HG02763 (cell line): ENCODE measurements at regions not wholly inside any gene's neighbourhood (a gene's known extent, or its start where the extent isn't known, plus 50 kb on each side); places are given as distances from the start of the nearest gene placed in this dataset.

Experiments used
- ATAC-seq: cut with Tn5 transposase; IDR thresholded peaks from one replicate; pipeline ENCODE4 v1.9.1; 2021; ENCODE audit warnings: mild to moderate bottlenecking, moderate library complexity; ENCODE audit not compliant: unreplicated experiment

DNA sequence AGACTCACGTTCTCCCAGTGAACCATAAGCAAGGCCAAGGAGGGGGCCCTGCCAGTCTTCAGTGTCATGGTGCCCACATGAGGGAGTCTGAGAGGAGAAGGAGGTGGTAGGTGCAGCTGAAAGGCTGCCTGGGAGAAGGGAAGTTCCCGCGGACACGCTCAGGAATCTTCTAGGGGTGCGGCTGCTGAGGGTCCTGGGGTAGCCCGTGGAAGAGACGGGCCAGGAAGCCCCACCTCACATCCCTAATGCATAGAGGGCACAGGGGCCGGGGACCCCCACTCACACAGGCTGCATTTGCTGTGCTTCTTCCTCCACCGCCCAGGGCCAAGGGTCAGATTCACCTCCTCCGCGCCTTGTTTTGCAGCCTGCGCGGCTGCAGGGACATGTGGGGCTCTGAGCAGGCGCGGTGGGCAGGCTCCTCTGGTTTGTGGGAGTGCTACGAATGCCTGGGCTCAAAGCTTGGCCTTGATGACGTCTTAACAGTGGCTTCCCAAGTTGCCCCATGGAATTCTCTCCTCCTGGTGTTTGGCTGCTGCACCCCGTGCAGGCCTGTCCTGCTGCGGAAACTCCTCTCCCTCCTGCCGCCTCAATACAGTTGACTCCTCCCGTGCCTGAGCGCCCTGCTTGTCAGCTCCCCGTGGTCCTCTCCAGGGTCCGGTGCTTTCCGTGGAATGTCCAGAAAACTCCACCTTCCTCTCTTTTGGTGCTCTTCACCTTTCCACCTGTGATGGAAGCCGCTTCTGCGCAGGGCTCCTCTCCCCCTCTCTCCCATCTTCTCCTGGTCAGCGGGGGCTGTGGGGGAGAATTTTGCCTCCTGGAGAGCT, 95.7 kb downstream of the VAPA start:
- no peak for ATAC-seq

DNA sequence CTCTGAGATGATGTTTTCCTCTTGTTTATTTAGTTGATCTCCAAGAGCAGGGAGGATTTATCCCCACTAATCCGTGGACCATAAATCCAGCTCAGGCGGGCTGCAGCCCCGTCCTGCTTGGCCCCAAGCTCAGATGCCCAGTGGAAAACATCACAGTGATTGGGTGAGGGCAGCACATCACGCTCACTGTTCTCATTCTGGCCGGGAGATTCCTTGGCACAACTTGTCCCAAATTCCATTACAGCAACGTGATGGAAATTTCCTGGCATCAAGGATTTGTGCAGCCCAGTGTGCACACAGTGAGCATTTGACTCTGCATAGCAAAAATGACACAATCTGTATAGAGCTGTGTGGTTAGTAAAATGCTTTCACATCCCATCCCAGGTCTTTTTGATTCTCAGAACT, 96.8 kb downstream of the VAPA start:
- ATAC-seq, result no peak

DNA sequence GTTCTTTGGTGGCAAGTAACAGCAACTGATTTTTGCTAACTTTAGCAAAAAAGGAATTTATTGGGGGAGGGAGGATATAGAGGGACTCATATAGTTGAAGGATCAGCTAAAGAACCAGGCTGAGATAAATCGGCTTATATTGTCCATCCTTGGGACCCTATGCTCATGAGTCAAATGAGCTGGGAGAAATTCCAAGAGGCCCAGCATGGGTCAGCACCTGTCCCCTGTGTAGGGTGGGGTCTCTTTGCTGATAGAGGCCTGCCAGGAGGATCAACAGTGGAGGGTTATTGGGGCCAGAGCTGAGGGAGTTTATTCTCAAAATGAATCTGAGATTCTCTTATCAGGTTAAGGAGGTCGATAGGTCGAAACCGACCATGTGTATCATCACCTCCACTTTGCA, 97.2 kb downstream of the VAPA start:
- ATAC-seq, result no peak

DNA sequence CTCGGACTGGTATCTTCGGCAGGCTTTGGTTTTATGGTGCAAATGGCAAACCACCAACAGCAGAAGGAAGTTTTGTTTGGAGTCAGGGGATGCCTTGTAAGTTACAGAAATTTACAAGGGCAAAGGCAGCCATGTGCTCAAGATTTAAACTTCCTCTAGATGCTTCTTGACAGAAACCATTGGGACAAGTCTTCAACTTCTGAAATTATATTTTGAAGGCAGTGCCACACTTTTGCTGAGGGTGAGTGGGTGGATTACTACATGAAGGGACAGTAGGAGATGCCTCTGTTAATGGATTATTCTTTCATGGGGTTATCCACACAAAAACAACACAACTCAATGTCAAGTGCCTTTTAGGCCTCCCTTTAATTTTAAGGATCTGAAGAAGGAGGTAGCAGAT, 97.9 kb downstream of the VAPA start:
- no peak for ATAC-seq

DNA sequence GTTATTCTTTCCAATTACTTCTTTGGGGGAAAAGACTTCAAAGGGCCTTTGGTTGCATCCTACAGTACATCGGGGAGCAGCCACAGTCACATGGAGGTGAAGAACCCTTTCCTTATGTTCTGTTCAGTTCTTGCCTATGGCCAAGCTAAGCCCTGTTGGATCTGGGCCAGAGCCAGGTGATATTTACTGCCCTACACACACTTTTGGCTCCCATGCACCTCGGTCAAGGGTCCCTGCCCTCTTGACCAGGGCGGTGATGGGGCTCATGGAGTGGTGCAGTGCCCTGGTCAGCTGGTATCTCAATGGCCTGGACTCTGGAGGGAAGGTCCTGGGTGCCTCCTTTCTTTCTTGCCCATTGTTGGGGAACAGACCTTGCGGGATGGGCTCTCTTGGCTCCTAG, 98.7 kb downstream of the VAPA start:
- no peak for ATAC-seq

DNA sequence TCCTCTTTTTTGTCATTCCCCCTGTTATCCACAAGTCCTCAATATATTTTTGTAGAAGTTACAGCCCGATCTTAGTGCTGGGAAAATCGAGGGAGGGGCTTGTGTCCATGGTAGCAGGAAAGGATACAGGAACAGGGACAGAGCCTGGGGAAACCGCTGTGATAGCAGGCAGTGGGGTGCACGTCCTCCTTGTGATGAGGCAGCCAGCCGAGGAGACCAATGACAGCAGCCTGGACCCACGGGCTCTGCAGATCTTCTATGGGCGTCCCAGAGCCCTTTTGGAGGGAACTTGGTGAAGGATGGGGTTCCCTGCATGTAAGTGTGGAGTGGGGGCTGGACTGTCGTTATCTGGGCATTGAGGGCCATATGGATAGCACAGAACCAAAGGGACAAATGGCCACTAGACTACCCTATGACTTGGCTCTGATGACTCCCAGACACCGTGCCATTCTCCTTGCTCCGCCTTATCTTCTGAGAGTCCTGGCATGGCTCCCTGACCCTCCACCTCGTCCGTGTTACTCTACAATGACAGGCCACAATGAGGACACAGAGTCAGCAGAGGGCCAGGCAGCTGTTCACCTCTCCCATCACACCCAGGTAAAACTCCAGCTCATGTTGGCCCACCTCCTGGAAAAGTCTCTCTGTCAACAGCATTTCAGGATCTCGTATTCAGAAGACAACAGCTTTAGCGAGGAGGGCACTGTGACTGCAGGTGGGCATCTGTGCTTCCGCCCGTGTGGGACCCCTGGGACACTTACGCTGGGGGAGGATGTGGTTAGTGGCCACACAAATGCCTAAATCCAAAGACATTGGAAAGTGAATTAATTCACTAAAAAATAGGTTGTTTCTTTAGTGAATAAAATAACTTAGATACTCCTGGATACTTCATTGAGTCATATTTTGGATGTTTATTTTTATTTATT, 100.1 kb downstream of the VAPA start:
- ATAC-seq, result no peak

DNA sequence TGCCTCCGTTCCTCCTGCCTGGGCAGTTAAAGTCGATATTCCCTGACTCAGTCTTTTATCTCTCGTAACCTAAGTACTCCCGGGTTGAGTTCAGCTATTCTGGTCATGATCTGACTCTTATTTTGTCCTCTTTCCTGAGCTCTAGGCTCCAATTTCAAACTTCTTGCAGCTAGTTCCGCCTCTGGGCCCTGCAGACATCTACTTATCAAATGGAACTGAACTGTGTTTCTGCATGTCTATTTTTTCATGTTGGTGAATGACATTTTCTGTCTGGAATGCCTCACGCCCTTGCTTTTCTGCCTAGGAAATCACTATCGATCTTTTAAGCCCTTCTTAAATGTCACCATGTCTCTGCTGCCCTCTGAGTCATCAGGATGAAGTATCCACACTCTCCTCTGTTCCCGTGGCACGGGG, 101.5 kb downstream of the VAPA start:
- no peak for ATAC-seq

DNA sequence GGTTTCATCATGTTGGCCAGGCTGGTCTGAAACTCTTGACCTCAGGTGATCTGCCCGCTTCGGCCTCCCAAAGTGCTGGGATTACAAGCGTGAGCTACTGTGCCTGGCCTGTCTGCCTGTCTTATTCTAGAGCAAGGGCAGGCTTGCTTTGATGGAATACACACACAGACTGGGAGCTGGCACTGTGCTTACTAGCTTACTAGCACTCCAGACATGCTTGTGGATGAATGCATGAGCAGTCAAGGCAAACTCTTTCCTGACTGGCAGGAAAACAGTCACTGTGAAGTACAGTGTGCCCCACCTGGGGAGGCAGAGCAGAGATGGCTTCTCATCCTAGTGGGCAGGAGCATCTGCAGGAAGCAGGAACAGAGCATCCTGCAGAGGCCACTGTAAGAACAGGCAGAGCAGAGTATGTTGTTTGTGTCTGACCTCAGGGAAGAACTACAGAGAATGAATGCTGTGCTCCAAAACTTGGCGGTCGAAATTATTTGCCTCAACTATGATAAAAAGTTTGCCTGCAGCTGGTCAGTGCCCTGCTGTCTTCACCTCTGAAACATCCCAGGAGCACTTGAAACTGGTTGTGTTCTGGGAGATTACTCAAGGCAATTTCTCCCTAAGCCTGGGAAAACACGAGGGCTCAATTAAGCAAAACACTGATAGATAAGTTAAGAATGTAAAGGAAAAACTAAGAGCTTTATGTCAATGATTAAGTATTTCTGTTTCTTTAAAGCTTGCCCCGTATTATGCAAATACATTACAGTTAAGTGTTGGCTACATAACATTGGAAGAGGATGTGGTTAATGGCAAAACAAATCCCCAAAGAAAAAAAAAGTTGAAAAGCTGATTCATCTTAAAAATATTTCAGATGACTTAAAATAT, 102.4 kb downstream of the VAPA start:
- no peak for ATAC-seq

DNA sequence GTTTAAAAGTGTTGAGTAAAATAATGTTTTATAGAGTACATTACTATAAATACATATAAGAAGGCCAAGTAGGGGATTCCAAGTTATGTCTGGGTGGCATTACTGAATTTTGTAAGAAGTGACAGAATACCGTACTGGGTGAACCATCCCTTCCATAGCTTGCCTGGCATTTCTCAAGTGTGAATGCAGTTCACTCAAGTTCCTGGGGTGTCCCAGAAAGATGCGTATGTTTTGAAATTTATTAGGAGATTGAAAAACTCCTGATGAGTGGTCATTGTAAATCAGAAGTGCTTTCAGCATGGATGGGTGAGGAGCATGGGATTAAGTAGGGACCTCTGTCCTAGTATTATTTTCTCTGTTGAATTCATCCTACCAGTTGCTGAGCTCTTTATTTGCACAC, 103.2 kb downstream of the VAPA start:
- no peak for ATAC-seq

DNA sequence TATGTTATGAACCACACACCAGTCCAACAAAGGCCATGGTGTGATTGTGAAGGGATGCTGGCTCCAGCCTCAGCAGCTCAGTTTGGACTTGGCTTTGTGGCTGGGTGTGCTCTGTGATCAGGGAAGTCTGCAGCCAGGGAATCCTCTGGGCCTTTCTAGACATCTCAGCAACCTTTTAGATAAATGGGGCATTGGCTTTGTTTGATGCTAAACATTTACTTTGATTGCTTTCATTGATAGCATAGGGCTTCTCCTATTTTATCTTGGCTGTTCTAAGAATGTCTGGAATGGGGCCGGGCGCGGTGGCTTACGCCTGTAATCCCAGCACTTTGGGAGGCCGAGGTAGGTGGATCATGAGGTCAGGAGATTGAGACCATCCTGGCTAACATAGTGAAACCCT, 104.5 kb downstream of the VAPA start:
- no peak for ATAC-seq

DNA sequence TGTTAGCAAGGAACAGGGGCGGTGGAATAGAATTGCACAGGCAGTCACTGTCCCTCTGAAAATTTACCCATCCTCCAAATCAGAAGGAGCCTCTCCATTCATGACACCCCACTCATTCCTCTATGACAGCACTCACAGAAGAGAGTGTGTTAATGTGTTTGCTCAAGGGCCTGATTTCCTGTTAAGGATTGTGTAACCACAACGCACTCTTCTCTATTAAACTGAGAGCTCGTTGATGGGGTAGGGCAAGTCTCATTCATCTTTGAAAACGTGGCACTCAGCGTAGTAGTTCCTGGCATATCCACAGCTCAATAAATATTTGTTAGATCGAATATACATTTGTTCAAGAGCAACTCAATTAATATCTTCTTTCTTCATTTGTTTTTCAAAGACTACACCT, 106.4 kb downstream of the VAPA start:
- ATAC-seq, result no peak

DNA sequence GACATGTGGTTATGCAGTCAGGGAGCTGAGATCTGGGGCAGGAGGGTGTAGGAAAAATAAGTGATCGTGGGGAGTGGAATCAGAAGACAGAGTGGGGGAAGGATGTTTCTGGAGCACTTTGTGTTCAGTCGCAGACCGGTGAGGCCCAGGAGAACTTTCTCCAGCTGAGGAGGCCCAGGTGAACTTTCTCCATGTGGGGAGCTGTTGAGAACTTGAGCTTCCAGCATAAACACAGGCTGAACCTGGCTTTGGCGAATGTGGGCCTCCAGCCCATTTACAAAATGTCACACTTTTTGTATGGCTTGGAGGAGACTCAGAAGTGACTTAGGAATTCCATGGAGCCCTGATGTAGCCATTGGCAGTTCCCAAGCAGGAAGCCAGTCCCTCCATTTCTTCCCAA, 108.5 kb downstream of the VAPA start:
- ATAC-seq, result no peak

DNA sequence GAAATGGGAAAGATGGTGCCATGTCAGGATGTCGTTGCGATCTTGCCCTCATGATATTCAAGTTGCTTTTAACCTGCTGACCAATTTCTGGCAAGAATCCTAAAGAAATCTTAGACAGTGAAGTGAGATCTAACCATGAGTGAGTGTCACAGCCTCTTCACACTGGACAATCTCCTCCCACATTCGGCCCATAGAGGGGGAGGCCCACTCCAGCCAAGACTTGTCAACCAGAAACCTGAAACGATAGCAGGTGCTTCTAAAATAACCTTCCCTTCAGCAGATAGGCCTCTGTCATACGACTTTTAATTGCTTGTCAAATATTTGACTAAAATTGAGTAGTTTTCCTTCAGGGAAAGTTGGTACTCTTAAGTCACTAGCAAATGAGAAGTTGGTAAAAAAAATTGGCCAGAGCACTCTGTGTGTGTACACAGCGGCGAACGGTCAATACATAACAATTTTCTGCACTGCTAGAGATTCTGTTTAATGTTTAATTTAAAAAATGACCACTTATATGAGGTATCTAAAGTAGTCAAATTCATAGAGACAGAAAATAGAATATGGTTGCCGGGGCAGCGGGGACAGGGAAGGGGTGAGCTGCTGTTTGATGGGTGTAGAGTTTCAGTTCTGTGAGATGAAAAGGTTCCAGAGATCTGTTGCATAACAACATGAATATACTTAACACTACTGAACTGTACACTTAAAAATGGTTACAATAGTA, 110.2 kb downstream of the VAPA start:
- no peak for ATAC-seq

DNA sequence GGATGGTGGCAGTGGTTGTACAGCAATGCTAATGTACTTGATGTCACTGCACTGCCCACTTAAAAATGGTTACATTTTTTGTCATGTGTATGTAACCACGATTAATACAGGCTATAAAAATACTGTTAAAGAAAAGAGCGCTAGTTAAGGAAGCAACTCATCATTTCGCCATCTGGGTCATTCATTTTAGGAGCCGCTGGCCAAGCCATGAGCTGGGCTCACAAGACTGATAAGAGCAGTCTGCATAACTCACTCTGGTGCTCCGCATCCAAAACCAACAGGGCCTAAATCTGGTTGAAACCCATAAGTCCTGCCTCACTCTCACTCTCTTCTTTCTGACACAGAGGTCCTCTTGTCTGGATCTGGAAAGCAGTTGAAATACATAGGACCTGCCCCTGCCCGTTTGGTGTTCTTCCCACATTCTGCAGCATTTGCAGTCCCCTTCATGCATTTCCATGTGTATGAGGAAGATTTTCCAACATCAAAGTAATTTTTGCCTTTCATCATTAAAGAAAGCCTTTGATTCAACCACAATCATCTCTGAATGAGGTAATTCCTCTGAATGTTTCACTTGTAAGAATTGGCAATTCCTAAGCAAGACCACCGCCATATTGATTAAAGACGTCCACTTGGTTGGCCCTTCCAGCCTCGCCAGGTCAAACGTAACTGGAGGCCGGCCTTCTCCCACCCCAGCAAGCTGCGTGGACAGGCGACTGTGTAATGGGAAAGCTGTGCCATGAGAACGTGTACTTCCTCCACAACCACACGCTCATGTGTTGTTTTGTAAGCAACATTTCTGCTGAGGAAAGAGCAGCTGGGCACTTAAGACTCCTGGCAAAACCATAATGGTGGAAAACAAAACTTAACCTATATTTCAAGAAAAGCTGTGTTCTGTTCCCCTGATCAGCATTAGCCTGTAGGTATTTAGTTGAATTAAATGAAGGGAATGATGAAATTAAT, 112.2 kb downstream of the VAPA start:
- ATAC-seq, result no peak

DNA sequence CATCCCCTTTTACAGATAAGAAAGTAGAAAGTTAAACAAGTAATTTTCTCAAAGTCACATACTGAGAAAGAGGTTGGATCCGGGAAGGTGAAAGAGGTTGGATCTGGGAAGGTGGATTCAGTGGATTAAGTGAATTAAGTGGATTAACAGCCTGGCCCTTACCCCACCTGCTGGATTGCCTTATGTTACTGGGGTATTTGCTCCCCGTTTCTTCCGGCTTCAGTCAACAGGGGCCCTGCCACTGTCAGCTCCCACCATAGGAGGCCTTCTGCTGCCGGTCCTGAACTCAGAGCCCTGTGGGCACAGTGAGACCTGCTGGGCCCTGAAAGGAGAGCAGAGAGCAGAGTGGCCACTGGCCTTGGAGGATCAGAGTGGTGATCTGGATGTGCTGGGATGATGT, 113.2 kb downstream of the VAPA start:
- no peak for ATAC-seq

DNA sequence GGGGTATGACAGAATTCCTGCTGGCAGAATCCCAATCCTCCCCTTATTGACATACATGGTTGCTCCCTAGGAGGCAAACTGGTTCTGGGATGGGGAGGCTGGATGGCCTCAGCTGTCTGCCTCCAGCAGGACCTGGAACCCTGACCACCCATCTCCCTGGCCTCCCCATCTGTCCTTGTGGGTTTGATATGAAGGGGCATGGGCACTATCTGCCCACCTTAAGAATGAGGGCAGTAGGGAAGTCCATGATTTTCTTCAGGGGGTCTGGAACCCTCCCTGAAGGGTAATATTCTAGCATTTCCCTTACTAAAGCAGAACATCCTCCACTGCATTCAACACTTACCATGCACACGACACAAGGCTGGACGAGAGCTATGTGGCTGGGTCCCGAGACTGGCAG, 113.6 kb downstream of the VAPA start:
- no peak for ATAC-seq

DNA sequence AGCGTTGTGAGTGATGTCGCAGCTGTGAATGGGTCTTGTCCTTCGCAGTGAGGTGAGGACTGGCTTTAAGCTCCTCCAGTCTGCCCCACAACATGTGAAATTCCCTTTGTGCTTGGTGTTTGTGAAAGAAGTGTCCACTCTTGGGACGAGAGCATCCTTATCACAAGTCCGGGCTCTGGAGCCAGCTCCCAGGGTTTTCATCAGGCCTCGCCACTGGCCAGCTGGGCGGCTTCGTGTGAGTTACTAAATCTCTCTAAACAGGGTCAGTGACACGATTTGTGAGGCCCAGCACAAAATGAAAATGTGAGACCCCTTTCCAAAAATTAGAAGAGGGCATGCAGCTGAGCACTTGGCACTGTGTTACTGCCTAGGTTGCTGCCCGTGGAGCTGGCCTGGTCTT, 115.9 kb downstream of the VAPA start:
- ATAC-seq, result no peak

DNA sequence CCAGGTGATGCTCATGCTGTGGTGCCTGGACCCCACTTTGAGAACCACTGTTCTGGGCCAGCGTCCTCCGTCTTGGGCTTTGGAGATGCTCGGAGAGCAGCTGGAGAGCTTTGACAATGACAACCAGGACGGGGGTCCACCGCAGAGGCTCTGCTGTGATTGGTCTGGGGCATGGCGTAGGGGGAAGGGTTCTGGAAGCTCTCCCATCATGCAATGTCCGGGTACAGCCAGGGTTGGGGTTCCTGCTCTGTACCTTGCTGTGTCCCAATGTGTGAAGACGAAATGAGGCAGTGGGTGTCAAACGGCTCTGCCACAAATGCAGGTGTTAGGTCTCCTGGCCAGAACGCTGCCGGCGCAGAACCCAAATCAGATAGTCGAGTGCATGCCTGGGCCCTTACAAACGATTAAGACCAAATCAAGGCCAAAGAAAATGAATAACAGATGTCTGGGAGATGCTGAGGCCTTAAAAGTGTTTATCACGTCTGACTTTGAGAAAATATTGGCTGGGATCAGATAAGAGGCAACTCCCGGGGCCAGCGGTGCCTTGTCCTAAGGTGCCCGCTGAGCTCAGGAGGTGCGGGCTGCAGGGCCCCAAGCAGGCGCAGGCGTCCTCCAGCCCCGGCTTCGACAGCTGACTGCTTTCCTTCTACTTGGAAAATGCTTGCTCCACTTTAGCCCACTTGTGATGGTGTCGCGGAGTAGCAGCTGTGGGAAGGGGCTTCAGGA, 117.2 kb downstream of the VAPA start:
- no peak for ATAC-seq
